ENCODE measurements at regions not wholly inside any gene's neighbourhood (a gene's known extent, or its start where the extent isn't known, plus 50 kb on each side); places are given as distances from the start of the nearest gene placed in this dataset.

GRCh38 chr11:70759846-70760245 is 361.5 kb downstream of the CTTN start:
- Histone ChIP-seq H4K20me1 (ENCODE audit: insufficient read depth, low read length) (peaks cover 25% of the 10 kb centered on the region; the same call in 1 of the 2 replicates), H3K4me1 (ENCODE audit: insufficient read depth, low read length) (no peaks in the 10 kb centered on the region), H2AFZ (ENCODE audit: low read length) (no peak overlapping the region), H3K27me3 (ENCODE audit: control insufficient read depth in 1 of 2, insufficient read depth in 2 of 2, low read length in 2 of 2) (no peaks in the 10 kb centered on the region), H3K4me2 (ENCODE audit: low read depth, low read length) (no peak overlapping the region), H3K4me3 (replicated peaks in 1 of 3; ENCODE audit: insufficient read depth in 1 of 3, low read depth in 2 of 3, low read length in 3 of 3) (no peak overlapping the region), H3K79me2 (ENCODE audit: insufficient read depth, low read length) (no peaks in the 10 kb centered on the region), H3K27ac (ENCODE audit: extremely low read length, insufficient read depth, low read length) (no peak overlapping the region), H3K9me3 (ENCODE audit: low read length) (no peaks in the 10 kb centered on the region), H3K9ac (ENCODE audit: insufficient read depth, low read depth, low read length) (no peak overlapping the region), H3K36me3 (replicated peaks in 1 of 2; ENCODE audit: control insufficient read depth in 1 of 2, insufficient read depth in 2 of 2, low read length in 2 of 2) (peaks cover 3 to 20% of the 10 kb centered on the region in 2 experiments; a peak in 4 of 5 replicates)
- WGBS (ENCODE audit: low lambda C conversion rate) = 98% methylated on average over 6 of the region's 8 CpGs
- CTCF ChIA-PET (ENCODE audit: low intra/inter-chr PET ratio, low total read pairs) = no interaction called here
- in situ Hi-C loops (cut with HindIII; ENCODE audit: extremely low pct_ligation_motif_present, low pct_unique_long_range_greater_than_20kb) = loop anchor here (5.0 kb wide), 1 partner anchor 293 kb away; no protein-coding TSS in a partner anchor
- no peak for ATAC-seq
- POLR2A ChIA-PET = no interaction called here
- DNase-seq (ENCODE audit: low spot score) = no peak
- intact Hi-C loops (cut with micrococcal nuclease; ENCODE audit: unreplicated experiment) = no loop called here
- FAIRE-seq = no peak
- no TSS peak for BruUV-seq (replicated peaks)
- TF ChIP-seq SPEN (CRISPR knock-in tag; IDR thresholded peaks at IDR 0.05; ENCODE audit: low read depth) (no peak), TOE1 (CRISPR knock-in tag; IDR thresholded peaks at IDR 0.05) (no peak), ZNF563 (CRISPR knock-in tag; IDR thresholded peaks at IDR 0.05) (no peak), ZBTB1 (CRISPR knock-in tag; IDR thresholded peaks at IDR 0.05; ENCODE audit: borderline replicate concordance) (no peak), ZNF431 (CRISPR knock-in tag; IDR thresholded peaks at IDR 0.05; ENCODE audit: borderline replicate concordance, low read depth) (no peak), MXD4 (CRISPR knock-in tag; IDR thresholded peaks at IDR 0.05) (no peak), HNF4A (CRISPR knock-in tag; IDR thresholded peaks at IDR 0.05) (no peak), GLI4 (CRISPR knock-in tag; IDR thresholded peaks at IDR 0.05; ENCODE audit: borderline replicate concordance) (no peak), ZNF407 (CRISPR knock-in tag; IDR thresholded peaks at IDR 0.05; ENCODE audit: not compliant biosample characterization) (no peak), PATZ1 (CRISPR knock-in tag; IDR thresholded peaks at IDR 0.05) (no peak), ETV6 (CRISPR knock-in tag; conservative IDR thresholded peaks at IDR 0.05) (no peak), IRF9 (CRISPR knock-in tag; IDR thresholded peaks at IDR 0.05; ENCODE audit: borderline replicate concordance) (no peak), FOXM1 (CRISPR knock-in tag; IDR thresholded peaks at IDR 0.05) (no peak), RFX5 (IDR thresholded peaks at IDR 0.05; ENCODE audit: low read depth, low read length) (no peak), ONECUT2 (CRISPR knock-in tag; IDR thresholded peaks at IDR 0.05) (no peak)
